ENCODE measurements at regions not wholly inside any gene's neighbourhood (a gene's known extent, or its start where the extent isn't known, plus 50 kb on each side); places are given as distances from the start of the nearest gene placed in this dataset.

- Histone ChIP-seq H3K27ac (ENCODE audit: low read depth, low read length) (no peak overlapping the region), H3K36me3 (ENCODE audit: insufficient read depth, low read length) (no peaks in the 10 kb centered on the region), H3K9me3 (ENCODE audit: insufficient read depth, low read depth, low read length) (no peaks in the 10 kb centered on the region), H3K4me3 (ENCODE audit: low read length) (no peak overlapping the region), H3K4me1 (ENCODE audit: insufficient read depth, low read length) (peaks cover 5% of the 10 kb centered on the region; the same call in 1 of the 2 replicates), H3K27me3 (ENCODE audit: insufficient read depth, low read length) (no peaks in the 10 kb centered on the region), H3K9ac (ENCODE audit: low read depth, low read length) (no peak overlapping the region)
- WGBS: 49% methylated on average over 15 of the region's 15 CpGs
These were observed 54.5 kb upstream of the RAPGEF1 start for GRCh38 chr9:131794393-131794792.

DNA sequence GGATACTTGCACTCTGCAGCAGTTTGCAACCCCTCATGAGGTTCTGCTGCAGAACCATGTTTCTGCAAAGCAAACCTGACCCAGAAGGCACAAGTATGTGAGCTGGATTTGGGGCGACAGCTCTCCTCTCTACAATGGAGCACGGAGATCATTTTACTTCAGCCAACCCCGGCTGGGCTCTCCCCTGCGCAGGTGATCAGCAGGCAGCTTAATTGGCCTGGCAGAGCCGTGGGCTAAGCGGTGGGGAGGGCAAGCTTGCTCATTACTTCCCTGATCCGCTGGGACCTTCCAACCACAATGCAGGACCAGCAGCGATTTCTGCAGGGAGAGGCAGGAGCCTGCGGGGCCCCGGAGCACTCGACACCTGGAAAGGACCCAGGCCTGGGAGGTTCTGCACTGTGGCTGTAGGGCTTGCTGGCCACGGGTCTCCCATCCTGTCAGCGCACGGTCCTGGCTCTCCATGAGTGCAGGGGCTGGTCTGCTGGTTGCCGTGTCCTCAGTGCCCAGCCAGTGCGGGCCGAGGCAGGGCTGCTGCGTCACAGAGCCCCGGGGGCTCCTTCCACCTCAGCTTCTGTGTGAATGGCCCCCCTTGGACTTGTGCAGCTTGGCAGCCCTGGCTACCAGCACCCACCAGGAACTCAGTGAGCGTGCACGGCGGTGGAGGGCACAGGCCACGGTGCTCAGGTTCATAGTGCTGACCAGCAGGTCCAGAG is 51.8 kb upstream of the RAPGEF1 start:
- Histone ChIP-seq H3K27ac (ENCODE audit: low read depth, low read length) (no peak overlapping the region), H3K9ac (ENCODE audit: low read depth, low read length) (no peak overlapping the region), H3K36me3 (ENCODE audit: insufficient read depth, low read length) (no peaks in the 10 kb centered on the region), H3K9me3 (ENCODE audit: insufficient read depth, low read depth, low read length) (no peaks in the 10 kb centered on the region), H3K4me1 (ENCODE audit: insufficient read depth, low read length) (peaks cover 5% of the 10 kb centered on the region; the same call in 1 of the 2 replicates), H3K4me3 (ENCODE audit: low read length) (no peak overlapping the region), H3K27me3 (ENCODE audit: insufficient read depth, low read length) (no peaks in the 10 kb centered on the region)
- WGBS: 91% methylated on average over 23 of the region's 23 CpGs
